ENCODE measurements at regions not wholly inside any gene's neighbourhood (a gene's known extent, or its start where the extent isn't known, plus 50 kb on each side); places are given as distances from the start of the nearest gene placed in this dataset.

DNA sequence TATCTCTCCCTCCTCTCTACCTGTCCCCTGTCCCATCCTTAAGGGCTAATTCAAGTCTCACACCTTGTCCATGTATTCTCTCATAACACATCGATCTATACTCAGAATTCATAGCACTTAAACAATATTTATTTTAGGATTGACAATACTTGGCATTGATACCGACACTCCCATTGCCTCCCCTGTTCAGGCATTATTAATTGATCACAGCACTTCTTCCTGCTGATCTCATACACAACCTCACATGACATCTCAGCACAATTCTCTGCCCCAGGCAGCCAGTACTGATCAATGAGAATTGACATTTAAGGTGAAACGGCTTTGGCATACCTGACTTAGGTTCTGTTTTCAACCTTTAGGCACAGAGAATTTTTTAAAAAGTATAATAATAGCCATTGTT is 582.4 kb upstream of the BRINP1 start:
- H3K36me3 ChIP-seq (replicated peaks): no peaks in the 10 kb centered on the region
- no peak for DNase-seq
- no peak overlapping the region for H3K4me3 ChIP-seq (ENCODE audit: low read depth, low read length)
- TF ChIP-seq, protein P1, sequence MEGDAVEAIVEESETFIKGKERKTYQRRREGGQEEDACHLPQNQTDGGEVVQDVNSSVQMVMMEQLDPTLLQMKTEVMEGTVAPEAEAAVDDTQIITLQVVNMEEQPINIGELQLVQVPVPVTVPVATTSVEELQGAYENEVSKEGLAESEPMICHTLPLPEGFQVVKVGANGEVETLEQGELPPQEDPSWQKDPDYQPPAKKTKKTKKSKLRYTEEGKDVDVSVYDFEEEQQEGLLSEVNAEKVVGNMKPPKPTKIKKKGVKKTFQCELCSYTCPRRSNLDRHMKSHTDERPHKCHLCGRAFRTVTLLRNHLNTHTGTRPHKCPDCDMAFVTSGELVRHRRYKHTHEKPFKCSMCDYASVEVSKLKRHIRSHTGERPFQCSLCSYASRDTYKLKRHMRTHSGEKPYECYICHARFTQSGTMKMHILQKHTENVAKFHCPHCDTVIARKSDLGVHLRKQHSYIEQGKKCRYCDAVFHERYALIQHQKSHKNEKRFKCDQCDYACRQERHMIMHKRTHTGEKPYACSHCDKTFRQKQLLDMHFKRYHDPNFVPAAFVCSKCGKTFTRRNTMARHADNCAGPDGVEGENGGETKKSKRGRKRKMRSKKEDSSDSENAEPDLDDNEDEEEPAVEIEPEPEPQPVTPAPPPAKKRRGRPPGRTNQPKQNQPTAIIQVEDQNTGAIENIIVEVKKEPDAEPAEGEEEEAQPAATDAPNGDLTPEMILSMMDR (IDR thresholded peaks at IDR 0.05; ENCODE audit: low read depth, low read length, missing control alignments): no peak
- no peaks in the 10 kb centered on the region for H3K27me3 ChIP-seq (replicated peaks)
- in situ Hi-C loops (cut with HindIII; ENCODE audit: low pct_ligation_motif_present, low sequenced_read_pairs): no loop called here
- H3K27ac ChIP-seq: no peak overlapping the region

DNA sequence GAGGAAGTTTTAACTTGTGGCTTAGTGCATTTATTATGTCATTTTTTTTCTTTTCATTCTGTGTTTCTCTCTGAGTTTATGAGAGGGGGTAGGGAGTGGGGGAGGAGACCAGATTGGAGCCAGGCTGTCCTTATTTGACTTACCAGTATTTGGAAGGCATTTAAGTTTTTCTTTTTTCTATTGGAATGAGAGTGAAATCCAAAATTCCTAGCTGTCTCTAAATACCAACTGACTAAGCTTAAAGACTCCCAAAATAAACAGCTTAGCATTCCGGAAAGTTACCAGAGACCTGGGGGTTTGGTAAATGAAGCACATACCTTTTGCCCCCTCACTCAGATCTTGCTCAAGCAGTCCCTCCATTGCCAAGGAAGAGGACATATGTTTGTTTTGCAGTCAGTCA is 581.9 kb upstream of the BRINP1 start:
- Histone ChIP-seq H3K4me3 (ENCODE audit: low read depth, low read length) (no peak overlapping the region), H3K36me3 (replicated peaks) (no peaks in the 10 kb centered on the region), H3K27me3 (replicated peaks) (no peaks in the 10 kb centered on the region), H3K27ac (no peak overlapping the region)
- TF ChIP-seq, protein P1 (IDR thresholded peaks at IDR 0.05; ENCODE audit: low read depth, low read length, missing control alignments): no peak
- in situ Hi-C loops (cut with HindIII; ENCODE audit: low pct_ligation_motif_present, low sequenced_read_pairs): no loop called here
- DNase-seq: no peak

DNA sequence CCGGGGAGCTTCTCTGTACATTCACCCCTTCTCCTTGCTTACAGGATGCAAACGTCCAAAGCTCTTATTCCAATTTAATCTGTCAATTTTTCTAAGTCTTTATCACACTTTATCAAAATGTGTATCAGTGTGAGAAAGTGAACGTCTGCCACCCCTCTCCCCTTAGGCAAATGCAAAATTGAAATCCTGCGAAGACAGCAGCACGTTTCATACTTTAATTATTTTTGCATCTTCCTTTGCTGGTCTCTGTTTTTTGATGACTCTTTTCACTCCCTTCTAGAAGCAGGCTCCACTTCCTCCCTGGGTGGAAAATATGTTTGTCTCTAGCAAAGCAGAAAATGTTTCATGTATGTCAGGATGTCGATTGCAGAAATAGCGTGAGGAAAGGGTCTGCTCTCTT is 576.5 kb upstream of the BRINP1 start:
- Histone ChIP-seq H3K4me3 (ENCODE audit: low read depth, low read length) (no peak overlapping the region), H3K27ac (no peak overlapping the region), H3K27me3 (replicated peaks) (no peaks in the 10 kb centered on the region), H3K36me3 (replicated peaks) (no peaks in the 10 kb centered on the region)
- in situ Hi-C loops (cut with HindIII; ENCODE audit: low pct_ligation_motif_present, low sequenced_read_pairs): no loop called here
- DNase-seq: no peak
- TF ChIP-seq, protein P1 (IDR thresholded peaks at IDR 0.05; ENCODE audit: low read depth, low read length, missing control alignments): no peak

DNA sequence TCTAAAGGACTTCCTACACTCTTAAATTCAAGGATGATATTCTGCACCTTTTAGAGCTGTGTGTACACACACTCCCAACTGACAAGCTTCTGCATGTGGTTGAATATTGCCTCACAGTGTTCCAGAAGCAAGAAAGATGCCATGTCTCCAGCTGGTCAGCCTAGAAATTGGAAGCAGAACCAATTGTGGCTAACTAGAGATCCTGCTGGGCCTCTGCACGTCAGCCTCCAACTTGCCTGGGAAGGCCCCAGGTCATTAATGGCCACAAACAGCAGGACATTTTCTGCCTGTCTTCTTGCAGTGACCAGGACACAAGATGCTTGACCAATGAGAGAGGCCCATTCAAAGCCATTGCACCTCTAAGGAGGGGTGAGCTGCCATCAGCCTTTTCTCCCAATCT is 571.9 kb upstream of the BRINP1 start:
- no peaks in the 10 kb centered on the region for H3K36me3 ChIP-seq (replicated peaks)
- H3K27me3 ChIP-seq (replicated peaks): no peaks in the 10 kb centered on the region
- H3K4me3 ChIP-seq (ENCODE audit: low read depth, low read length): no peak overlapping the region
- in situ Hi-C loops (cut with HindIII; ENCODE audit: low pct_ligation_motif_present, low sequenced_read_pairs): no loop called here
- DNase-seq: no peak
- TF ChIP-seq, protein P1 (IDR thresholded peaks at IDR 0.05; ENCODE audit: low read depth, low read length, missing control alignments): no peak
- no peak overlapping the region for H3K27ac ChIP-seq

DNA sequence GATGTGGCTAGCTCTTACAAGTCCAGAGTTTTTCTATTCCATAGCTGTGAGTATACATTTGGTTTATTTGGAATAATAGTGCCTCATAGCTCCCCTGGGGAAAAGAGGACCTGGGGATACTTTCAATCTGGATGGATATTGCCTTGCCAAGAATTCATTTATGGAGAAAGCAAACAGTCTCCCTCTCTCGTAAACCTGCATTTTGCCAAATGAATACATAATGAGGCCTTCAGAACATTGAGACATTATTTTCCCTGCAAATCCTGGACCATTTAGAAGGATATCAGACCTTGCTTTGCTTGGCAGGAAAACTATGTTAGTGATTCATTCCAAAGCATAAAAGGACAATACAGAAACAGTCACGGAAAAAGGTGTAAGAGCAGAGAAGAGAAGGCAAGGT is 569.6 kb upstream of the BRINP1 start:
- TF ChIP-seq, protein P1 (IDR thresholded peaks at IDR 0.05; ENCODE audit: low read depth, low read length, missing control alignments): no peak
- no peak overlapping the region for H3K27ac ChIP-seq
- DNase-seq: no peak
- H3K4me3 ChIP-seq (ENCODE audit: low read depth, low read length): no peak overlapping the region
- in situ Hi-C loops (cut with HindIII; ENCODE audit: low pct_ligation_motif_present, low sequenced_read_pairs): no loop called here
- H3K27me3 ChIP-seq (replicated peaks): no peaks in the 10 kb centered on the region
- no peaks in the 10 kb centered on the region for H3K36me3 ChIP-seq (replicated peaks)

DNA sequence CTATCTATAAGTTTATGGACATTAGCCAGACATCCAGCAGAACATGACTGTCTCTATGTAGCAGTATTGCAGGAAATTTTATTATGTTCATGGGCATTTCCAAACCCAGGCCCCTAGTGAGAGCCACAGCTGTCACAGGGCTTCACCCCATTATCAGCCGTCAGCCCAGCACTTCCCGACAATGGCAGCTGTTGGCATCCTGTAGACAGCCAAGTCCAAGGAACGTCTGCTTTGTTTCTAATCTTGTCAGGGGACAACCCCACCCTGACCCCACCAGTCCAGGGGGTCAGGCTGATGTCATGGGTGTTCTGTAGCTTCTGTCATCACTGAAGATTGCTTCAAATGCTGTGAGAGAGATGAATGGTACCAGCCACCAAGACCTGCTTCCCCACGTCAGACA is 565.3 kb upstream of the BRINP1 start:
- no peak overlapping the region for H3K4me3 ChIP-seq (ENCODE audit: low read depth, low read length)
- DNase-seq: no peak
- H3K27me3 ChIP-seq (replicated peaks): no peaks in the 10 kb centered on the region
- TF ChIP-seq, protein P1 (IDR thresholded peaks at IDR 0.05; ENCODE audit: low read depth, low read length, missing control alignments): no peak
- H3K27ac ChIP-seq: no peak overlapping the region
- in situ Hi-C loops (cut with HindIII; ENCODE audit: low pct_ligation_motif_present, low sequenced_read_pairs): no loop called here
- H3K36me3 ChIP-seq (replicated peaks): no peaks in the 10 kb centered on the region

Data from brain microvascular endothelial cell (primary cell).